Epithelial cell of proximal tubule (primary cell): ENCODE measurements at regions not wholly inside any gene's neighbourhood (a gene's known extent, or its start where the extent isn't known, plus 50 kb on each side); places are given as distances from the start of the nearest gene placed in this dataset.

Experiments
- DNase-seq: peaks from one replicate; pipeline ENCODE4 v3.0.0-alpha.2; 2011; ENCODE audit warnings: low read depth
- H3K4me3 ChIP-seq: 2 replicates; pipeline ENCODE4 v1.5.1; 2011; ENCODE audit warnings: low read depth, mild to moderate bottlenecking, low read length
- CTCF ChIP-seq: conservative IDR thresholded peaks from 2 replicates; pipeline ENCODE4 v1.5.1; 2012; ENCODE audit warnings: low read depth, mild to moderate bottlenecking, low read length

GRCh38 chr10:9869606-9870176, 1148.0 kb upstream of the CELF2 start:
- TF ChIP-seq CTCF: no peak
- H3K4me3 ChIP-seq: no peak overlapping the region
- DNase-seq: no peak

GRCh38 chr10:9875353-9875752, 1142.3 kb upstream of the CELF2 start:
- DNase-seq: no peak
- TF ChIP-seq CTCF: no peak
- no peak overlapping the region for H3K4me3 ChIP-seq

- H3K4me3 ChIP-seq: no peak overlapping the region
- no peak for TF ChIP-seq CTCF
- DNase-seq: no peak
Observed at GRCh38 chr10:9877978-9878377, 1139.7 kb upstream of the CELF2 start.

GRCh38 chr10:9878383-9878782, 1139.3 kb upstream of the CELF2 start:
- TF ChIP-seq CTCF: no peak
- no peak for DNase-seq

GRCh38 chr10:9885761-9886160, 1131.9 kb upstream of the CELF2 start:
- TF ChIP-seq CTCF: no peak
- no peak overlapping the region for H3K4me3 ChIP-seq
- DNase-seq: no peak

More at GRCh38 chr10:9878383-9878782, 1139.3 kb upstream of the CELF2 start:
- H3K4me3 ChIP-seq: no peak overlapping the region

GRCh38 chr10:9886772-9887171, 1130.9 kb upstream of the CELF2 start:
- no peak for TF ChIP-seq CTCF
- no peak for DNase-seq
- no peak overlapping the region for H3K4me3 ChIP-seq

- H3K4me3 ChIP-seq: no peak overlapping the region
- no peak for TF ChIP-seq CTCF
- DNase-seq: no peak
Observed at GRCh38 chr10:9895453-9895852, 1122.2 kb upstream of the CELF2 start.
